A673 (cell line): ENCODE measurements at regions not wholly inside any gene's neighbourhood (a gene's known extent, or its start where the extent isn't known, plus 50 kb on each side); places are given as distances from the start of the nearest gene placed in this dataset.

Source experiments
- EZH2 ChIP-seq: fragments of 200-600 bp; sonication (generic); IDR thresholded peaks from 2 replicates; pipeline ENCODE4 v1.6.1; 2017; ENCODE audit warnings: borderline replicate concordance, low read depth, mild to moderate bottlenecking, mixed read lengths, antibody characterized with exemption, low read length; ENCODE audit not compliant: poor library complexity, severe bottlenecking
- TF ChIP-seq, protein P1 (sequence below): fragments of 300-800, 200-600 bp; sonication (generic); conservative IDR thresholded peaks from 2 replicates; pipeline ENCODE4 v1.5.1; 2017; ENCODE audit warnings: low read depth, mild to moderate bottlenecking, antibody characterized with exemption, low read length, moderate library complexity, mixed read lengths

DNA sequence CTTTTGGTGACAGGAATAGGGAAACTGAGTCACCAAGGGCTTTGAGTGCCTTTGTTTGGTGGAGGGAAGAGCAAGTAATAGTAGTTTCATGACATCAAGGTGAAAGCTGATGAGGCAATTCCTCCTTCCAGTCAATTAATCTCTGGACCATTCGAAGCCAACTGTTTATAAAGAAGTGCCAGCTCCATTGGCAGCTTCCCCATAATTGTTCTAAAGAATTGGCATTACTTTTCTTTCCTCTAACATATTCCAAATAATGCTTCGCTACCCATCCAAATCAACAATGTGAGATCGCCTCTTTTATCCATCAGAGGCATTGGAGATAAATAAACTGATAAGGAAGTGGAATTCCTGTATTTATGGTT lies 132.4 kb downstream of the NPR3 start:
- no peak for TF ChIP-seq EZH2
- TF ChIP-seq, protein P1, sequence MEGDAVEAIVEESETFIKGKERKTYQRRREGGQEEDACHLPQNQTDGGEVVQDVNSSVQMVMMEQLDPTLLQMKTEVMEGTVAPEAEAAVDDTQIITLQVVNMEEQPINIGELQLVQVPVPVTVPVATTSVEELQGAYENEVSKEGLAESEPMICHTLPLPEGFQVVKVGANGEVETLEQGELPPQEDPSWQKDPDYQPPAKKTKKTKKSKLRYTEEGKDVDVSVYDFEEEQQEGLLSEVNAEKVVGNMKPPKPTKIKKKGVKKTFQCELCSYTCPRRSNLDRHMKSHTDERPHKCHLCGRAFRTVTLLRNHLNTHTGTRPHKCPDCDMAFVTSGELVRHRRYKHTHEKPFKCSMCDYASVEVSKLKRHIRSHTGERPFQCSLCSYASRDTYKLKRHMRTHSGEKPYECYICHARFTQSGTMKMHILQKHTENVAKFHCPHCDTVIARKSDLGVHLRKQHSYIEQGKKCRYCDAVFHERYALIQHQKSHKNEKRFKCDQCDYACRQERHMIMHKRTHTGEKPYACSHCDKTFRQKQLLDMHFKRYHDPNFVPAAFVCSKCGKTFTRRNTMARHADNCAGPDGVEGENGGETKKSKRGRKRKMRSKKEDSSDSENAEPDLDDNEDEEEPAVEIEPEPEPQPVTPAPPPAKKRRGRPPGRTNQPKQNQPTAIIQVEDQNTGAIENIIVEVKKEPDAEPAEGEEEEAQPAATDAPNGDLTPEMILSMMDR = no peak
